Astrocyte (in vitro differentiated cells and primary cell): ENCODE measurements at regions not wholly inside any gene's neighbourhood (a gene's known extent, or its start where the extent isn't known, plus 50 kb on each side); places are given as distances from the start of the nearest gene placed in this dataset.

Source experiments
- CTCF ChIP-seq: IDR thresholded peaks from 2 replicates; pipeline ENCODE4 v1.5.1; 2011; ENCODE audit warnings: low read depth, mild to moderate bottlenecking, inconsistent platforms, low read length, moderate library complexity; ENCODE audit not compliant: insufficient read depth
- EZH2 ChIP-seq: IDR thresholded peaks from 2 replicates; pipeline ENCODE4 v1.6.1; 2012; ENCODE audit warnings: mild to moderate bottlenecking, low read length, inconsistent platforms; ENCODE audit not compliant: insufficient read depth

GRCh38 chr14:21965042-21965441 lies 291.4 kb upstream of the OR4E1 start:
- TF ChIP-seq CTCF (no peak), EZH2 (no peak)
